GM12874 (cell line): ENCODE measurements at regions not wholly inside any gene's neighbourhood (a gene's known extent, or its start where the extent isn't known, plus 50 kb on each side); places are given as distances from the start of the nearest gene placed in this dataset.

Experiments used
- CTCF ChIP-seq: IDR thresholded peaks from 2 replicates; pipeline ENCODE4 v1.5.1; 2011; ENCODE audit warnings: low read depth, mild to moderate bottlenecking, control low read depth, low read length, moderate library complexity; ENCODE audit not compliant: insufficient read depth

- TF ChIP-seq CTCF, result no peak
Measured at GRCh38 chr17:69732272-69732918, 317.9 kb downstream of the MAP2K6 start.

GRCh38 chr17:69733171-69734012, 318.9 kb downstream of the MAP2K6 start:
- no peak for TF ChIP-seq CTCF

GRCh38 chr17:69734656-69735055, 320.2 kb downstream of the MAP2K6 start:
- no peak for TF ChIP-seq CTCF

- TF ChIP-seq CTCF, result no peak
Measured at GRCh38 chr17:69735285-69735684, 320.8 kb downstream of the MAP2K6 start.

GRCh38 chr17:69743091-69743490, 328.6 kb downstream of the MAP2K6 start:
- TF ChIP-seq CTCF, result no peak

GRCh38 chr17:69744512-69745070, 330.1 kb downstream of the MAP2K6 start:
- no peak for TF ChIP-seq CTCF

- no peak for TF ChIP-seq CTCF
Measured at GRCh38 chr17:69749911-69750310, 325.1 kb upstream of the KCNJ16 start.
